ENCODE measurements at regions not wholly inside any gene's neighbourhood (a gene's known extent, or its start where the extent isn't known, plus 50 kb on each side); places are given as distances from the start of the nearest gene placed in this dataset.

- H3K27ac ChIP-seq (ENCODE audit: low read depth, low read length): no peak overlapping the region
- WGBS, 3 donors: 48 to 69% (median 57%) methylated on average over 3 of the region's 3 CpGs
These were observed 296.3 kb downstream of the DYSF start for GRCh38 chr2:71749671-71750101.

GRCh38 chr2:71748227-71748626 lies 294.9 kb downstream of the DYSF start:
- H3K27ac ChIP-seq (ENCODE audit: low read depth, low read length): no peak overlapping the region
- 63 to 84% (median 75%) methylated on average over 5 of the region's 5 CpGs for WGBS, 3 donors

GRCh38 chr2:71747559-71747958 lies 294.2 kb downstream of the DYSF start:
- WGBS, 3 donors: 40 to 95% (median 81%) methylated on average over 4 of the region's 4 CpGs
- H3K27ac ChIP-seq (ENCODE audit: low read depth, low read length): no peak overlapping the region

- 31 to 42% (median 40%) methylated on average over 13 of the region's 13 CpGs for WGBS, 3 donors
- no peak overlapping the region for H3K27ac ChIP-seq (ENCODE audit: low read depth, low read length)
These were observed 293.7 kb downstream of the DYSF start for GRCh38 chr2:71746946-71747501.

GRCh38 chr2:71744781-71745180 lies 291.4 kb downstream of the DYSF start:
- no peak overlapping the region for H3K27ac ChIP-seq (ENCODE audit: low read depth, low read length)
- WGBS, 3 donors: 77 to 89% (median 80%) methylated on average over 6 of the region's 6 CpGs

GRCh38 chr2:71743995-71744675 lies 290.8 kb downstream of the DYSF start:
- WGBS, 3 donors: 89 to 92% (median 89%) methylated on average over 6 of the region's 6 CpGs
- H3K27ac ChIP-seq (ENCODE audit: low read depth, low read length): no peak overlapping the region

- no peak overlapping the region for H3K27ac ChIP-seq (ENCODE audit: low read depth, low read length)
- 44 to 72% (median 63%) methylated on average over 16 of the region's 16 CpGs for WGBS, 3 donors
These were observed 289.7 kb downstream of the DYSF start for GRCh38 chr2:71742953-71743601.

GRCh38 chr2:71736986-71737385 lies 283.6 kb downstream of the DYSF start:
- H3K27ac ChIP-seq (ENCODE audit: low read depth, low read length): no peak overlapping the region
- 78 to 81% (median 80%) methylated on average over 4 of the region's 4 CpGs for WGBS, 3 donors

GRCh38 chr2:71736091-71736861 lies 282.9 kb downstream of the DYSF start:
- H3K27ac ChIP-seq (ENCODE audit: low read depth, low read length): no peak overlapping the region
- WGBS, 3 donors: 46 to 70% (median 59%) methylated on average over 13 of the region's 13 CpGs
